Globus pallidus (tissue), 1 donor: ENCODE measurements at regions not wholly inside any gene's neighbourhood (a gene's known extent, or its start where the extent isn't known, plus 50 kb on each side); places are given as distances from the start of the nearest gene placed in this dataset.
"Not testable (repeated sequence)": the region's sequence is repeated elsewhere in the genome, so short reads cannot be mapped to it uniquely, and the experiment has no call there.

Source experiments
- DNase-seq: peaks from one replicate; pipeline ENCODE4 v3.0.0-alpha.2; 2015; ENCODE audit warnings: low spot score

GRCh38 chr4:127478271-127478670 is 154.5 kb upstream of the INTU start:
- DNase-seq = not testable (repeated sequence)

- DNase-seq = no peak
Measured at GRCh38 chr4:127479031-127479622, 153.6 kb upstream of the INTU start.

GRCh38 chr4:127482049-127482448 is 150.7 kb upstream of the INTU start:
- no peak for DNase-seq

GRCh38 chr4:127484117-127484516 is 148.6 kb upstream of the INTU start:
- DNase-seq = no peak

GRCh38 chr4:127486248-127486647 is 146.5 kb upstream of the INTU start:
- DNase-seq = no peak

GRCh38 chr4:127491571-127491970 is 141.2 kb upstream of the INTU start:
- no peak for DNase-seq

GRCh38 chr4:127496875-127497274 is 135.9 kb upstream of the INTU start:
- not testable (repeated sequence) for DNase-seq

GRCh38 chr4:127498366-127498765 is 134.4 kb upstream of the INTU start:
- no peak for DNase-seq

GRCh38 chr4:127500242-127500641 is 132.5 kb upstream of the INTU start:
- no peak for DNase-seq

- DNase-seq = no peak
Measured at GRCh38 chr4:127501103-127501502, 131.7 kb upstream of the INTU start.

- no peak for DNase-seq
Measured at GRCh38 chr4:127503111-127503510, 129.6 kb upstream of the INTU start.

- DNase-seq = no peak
Measured at GRCh38 chr4:127505203-127505602, 127.6 kb upstream of the INTU start.

GRCh38 chr4:127506283-127506682 is 126.5 kb upstream of the INTU start:
- no peak for DNase-seq

GRCh38 chr4:127509155-127509554 is 123.6 kb upstream of the INTU start:
- no peak for DNase-seq

- DNase-seq = not testable (repeated sequence)
Measured at GRCh38 chr4:127512672-127513071, 120.1 kb upstream of the INTU start.

- DNase-seq = not testable (repeated sequence)
Measured at GRCh38 chr4:127515259-127515658, 117.5 kb upstream of the INTU start.

- no peak for DNase-seq
Measured at GRCh38 chr4:127518046-127518445, 114.7 kb upstream of the INTU start.

- DNase-seq = no peak
Measured at GRCh38 chr4:127521463-127521862, 111.3 kb upstream of the INTU start.

- DNase-seq = no peak
Measured at GRCh38 chr4:127523369-127523768, 109.4 kb upstream of the INTU start.

- no peak for DNase-seq
Measured at GRCh38 chr4:127525608-127526007, 107.1 kb upstream of the INTU start.

- no peak for DNase-seq
Measured at GRCh38 chr4:127528302-127528701, 104.5 kb upstream of the INTU start.

GRCh38 chr4:127529879-127530278 is 102.9 kb upstream of the INTU start:
- not testable (repeated sequence) for DNase-seq

- no peak for DNase-seq
Measured at GRCh38 chr4:127533028-127533700, 99.6 kb upstream of the INTU start.
